T-helper 17 cell (primary cell): ENCODE measurements at regions not wholly inside any gene's neighbourhood (a gene's known extent, or its start where the extent isn't known, plus 50 kb on each side); places are given as distances from the start of the nearest gene placed in this dataset.

Experiments used
- ATAC-seq: fragments of 150-1000 bp; cut with Tn5 transposase; 2 replicates; pipeline ENCODE4 v1.10.0; 2021; ENCODE audit warnings: mild to moderate bottlenecking, moderate library complexity
- DNase-seq, 3 donors: peaks; one replicate each; pipeline versions ENCODE4 v3.0.0 to v3.0.0-alpha.2; 2020 to 2021
- H3K9me3 ChIP-seq: one replicate; pipeline ENCODE4 v1.7.0; 2013; ENCODE audit warnings: low read length, mild to moderate bottlenecking; ENCODE audit not compliant: control insufficient read depth, poor library complexity, severe bottlenecking
- H3K27ac Mint-ChIP-seq: one replicate; pipeline ENCODE4 v1.8.0; 2022; ENCODE audit warnings: mild to moderate bottlenecking, moderate library complexity, mixed read lengths
- H3K27me3 Mint-ChIP-seq: one replicate; pipeline ENCODE4 v1.8.0; 2022; ENCODE audit warnings: mixed read lengths
- H3K36me3 Mint-ChIP-seq: one replicate; pipeline ENCODE4 v1.8.0; 2022; ENCODE audit warnings: low read depth, mixed read lengths
- H3K4me1 Mint-ChIP-seq: one replicate; pipeline ENCODE4 v1.8.0; 2022; ENCODE audit warnings: mild to moderate bottlenecking, mixed read lengths
- H3K4me3 Mint-ChIP-seq: one replicate; pipeline ENCODE4 v1.8.0; 2022; ENCODE audit warnings: mild to moderate bottlenecking, moderate library complexity, mixed read lengths

DNA sequence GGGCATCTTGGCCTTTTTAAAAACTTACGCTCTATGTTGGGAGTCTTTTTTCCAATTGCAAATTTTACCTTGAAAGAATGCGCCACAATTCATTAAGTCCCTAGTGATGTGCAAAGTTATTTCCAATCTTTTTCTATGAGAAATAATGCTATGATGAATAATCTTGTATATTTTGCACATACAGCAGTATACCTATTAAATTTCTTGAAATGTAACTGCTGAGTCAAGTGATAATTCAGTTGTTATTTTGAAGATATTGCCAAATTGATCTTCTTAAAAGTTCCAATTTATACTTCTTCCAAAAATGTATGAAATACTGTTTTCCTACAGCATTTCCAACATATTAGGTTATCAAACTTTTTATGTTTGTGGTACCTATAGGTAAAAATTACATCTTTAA is 92.8 kb upstream of the PPP2R2B start:
- Mint-ChIP-seq H3K27ac (no peak overlapping the region), H3K27me3 (peaks cover 18% of the 10 kb centered on the region)

DNA sequence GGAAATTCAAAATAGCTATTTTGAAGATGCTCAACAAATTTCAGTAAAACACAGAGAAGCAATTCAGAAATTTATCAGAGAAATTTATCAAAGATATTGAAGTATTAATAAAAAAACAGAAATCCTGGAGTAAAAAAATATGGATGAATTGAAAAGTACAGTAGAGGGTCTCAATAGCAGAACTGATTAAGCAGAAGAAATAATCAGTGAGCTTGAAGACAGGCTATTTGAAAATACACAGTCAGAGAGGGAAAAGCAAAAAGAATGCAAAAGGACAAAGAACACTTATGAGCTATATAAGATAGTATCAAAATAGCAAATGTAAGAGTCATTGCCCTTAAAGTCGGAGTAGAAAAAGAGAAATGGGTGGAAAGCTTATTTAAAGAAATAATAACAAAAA is 107.9 kb upstream of the PPP2R2B start:
- H3K27me3 Mint-ChIP-seq: peaks cover 19% of the 10 kb centered on the region
- H3K36me3 Mint-ChIP-seq: no peaks in the 10 kb centered on the region
- H3K27ac Mint-ChIP-seq: no peak overlapping the region
- no peaks in the 10 kb centered on the region for H3K4me1 Mint-ChIP-seq
- peaks cover 4% of the 10 kb centered on the region for H3K9me3 ChIP-seq
- no peak for ATAC-seq
- H3K4me3 Mint-ChIP-seq: no peak overlapping the region
- no peak for DNase-seq

More for the DNA sequence above, 92.8 kb upstream of the PPP2R2B start:
- no peak overlapping the region for H3K4me3 Mint-ChIP-seq
- no peaks in the 10 kb centered on the region for H3K36me3 Mint-ChIP-seq
- ATAC-seq (no peak), DNase-seq (no peak)
- no peaks in the 10 kb centered on the region for H3K9me3 ChIP-seq
- no peaks in the 10 kb centered on the region for H3K4me1 Mint-ChIP-seq

DNA sequence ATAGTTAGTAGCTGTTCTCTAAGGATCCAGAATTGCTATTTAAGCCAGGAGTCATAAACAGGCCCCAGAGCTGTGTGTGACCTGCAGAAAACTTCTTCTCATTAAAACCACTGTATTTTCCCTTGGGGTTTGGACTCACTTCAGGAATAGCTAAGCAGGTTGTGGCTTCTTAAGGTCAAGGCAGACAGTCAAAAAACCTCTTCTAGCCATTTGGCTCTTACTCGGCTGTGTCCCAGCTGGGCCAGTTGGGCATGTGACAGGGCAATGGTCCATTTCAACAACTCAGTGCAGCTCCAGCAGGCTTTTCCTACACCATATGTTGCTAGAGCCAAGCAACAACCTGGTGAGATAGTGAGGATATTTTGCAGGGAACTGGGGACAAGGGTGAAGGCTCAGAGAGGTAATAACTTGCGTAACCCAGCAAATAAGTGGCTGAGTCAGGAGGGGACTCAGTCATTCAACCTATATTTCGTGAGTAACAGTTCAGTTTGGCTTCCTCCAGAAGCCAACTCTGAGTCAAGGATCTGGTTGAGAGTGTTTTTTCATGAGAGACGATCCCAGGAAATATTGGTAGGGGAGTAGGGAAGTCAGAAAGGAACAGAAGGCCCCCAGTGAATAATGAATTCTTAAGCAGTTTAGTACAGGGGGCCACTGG is 115.4 kb upstream of the PPP2R2B start:
- no peak overlapping the region for H3K4me3 Mint-ChIP-seq
- H3K27me3 Mint-ChIP-seq: no peaks in the 10 kb centered on the region
- H3K36me3 Mint-ChIP-seq: no peaks in the 10 kb centered on the region
- H3K9me3 ChIP-seq: no peaks in the 10 kb centered on the region
- no peak overlapping the region for H3K27ac Mint-ChIP-seq
- no peaks in the 10 kb centered on the region for H3K4me1 Mint-ChIP-seq
- DNase-seq (no peak), ATAC-seq (no peak)

DNA sequence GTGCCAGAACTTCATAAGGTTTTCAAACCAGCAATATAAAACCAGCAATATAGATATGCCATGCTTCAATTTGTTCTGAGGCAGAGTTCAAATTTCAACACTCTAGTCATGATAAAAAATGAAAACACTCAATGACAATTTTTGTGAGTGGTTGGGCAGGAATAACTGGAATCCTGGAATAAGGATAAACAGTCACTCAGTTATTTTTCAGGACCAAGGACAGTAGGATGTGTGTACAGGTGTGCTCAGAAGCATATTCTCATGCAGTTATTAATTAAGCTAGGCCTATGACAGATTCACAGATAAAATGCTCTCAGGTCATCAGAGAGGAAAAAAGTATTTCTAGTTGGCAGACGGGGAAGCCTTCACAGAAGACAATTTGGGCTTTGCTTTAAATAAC is 117.3 kb upstream of the PPP2R2B start:
- no peaks in the 10 kb centered on the region for H3K27me3 Mint-ChIP-seq
- no peak overlapping the region for H3K27ac Mint-ChIP-seq
- no peaks in the 10 kb centered on the region for H3K9me3 ChIP-seq
- ATAC-seq (no peak), DNase-seq (no peak)
- no peak overlapping the region for H3K4me3 Mint-ChIP-seq
- no peaks in the 10 kb centered on the region for H3K4me1 Mint-ChIP-seq
- H3K36me3 Mint-ChIP-seq: no peaks in the 10 kb centered on the region

DNA sequence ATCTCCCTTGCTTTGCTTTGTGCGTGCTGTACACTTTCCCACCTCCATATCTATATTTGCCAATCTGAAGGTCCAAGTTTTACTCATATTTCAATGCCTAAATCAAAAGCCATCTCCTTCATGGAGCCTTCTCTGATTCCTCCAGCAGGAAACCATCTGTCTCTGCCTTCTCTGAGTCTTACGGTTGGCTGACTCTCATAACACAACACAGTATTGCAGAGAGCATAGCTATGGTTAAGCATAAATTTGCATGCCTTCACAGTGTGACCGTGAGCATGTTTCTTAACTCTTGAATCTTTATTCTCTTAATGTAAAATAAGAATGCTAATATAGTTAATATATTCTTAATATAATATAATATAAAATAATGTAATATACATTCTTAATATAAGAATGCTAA is 136.8 kb upstream of the PPP2R2B start:
- no peak for DNase-seq
- no peaks in the 10 kb centered on the region for H3K9me3 ChIP-seq
- Mint-ChIP-seq H3K36me3 (no peaks in the 10 kb centered on the region), H3K4me1 (no peaks in the 10 kb centered on the region), H3K27ac (no peak overlapping the region), H3K4me3 (no peak overlapping the region), H3K27me3 (peaks cover 6% of the 10 kb centered on the region)
- ATAC-seq: no peak

DNA sequence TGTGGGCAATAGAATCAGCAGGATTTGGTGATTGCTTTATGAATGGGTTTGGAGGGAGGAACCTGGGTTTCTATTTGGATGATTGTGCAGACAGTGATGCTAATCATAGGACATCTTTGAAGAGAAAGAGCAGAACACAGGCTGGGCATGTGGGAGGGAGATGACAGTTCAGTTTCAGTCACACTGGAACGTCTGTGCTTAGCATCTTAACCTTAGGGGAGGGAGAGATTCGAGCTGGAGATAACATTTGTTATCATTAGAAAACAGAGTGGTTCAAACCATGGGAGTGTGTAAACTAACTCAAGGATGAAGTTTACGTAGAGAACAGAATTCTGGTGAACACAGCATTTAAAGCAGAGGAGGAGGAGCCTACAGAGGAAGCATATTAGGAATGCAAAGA is 138.6 kb upstream of the PPP2R2B start:
- no peak for ATAC-seq
- Mint-ChIP-seq H3K36me3 (no peaks in the 10 kb centered on the region), H3K27me3 (peaks cover 16% of the 10 kb centered on the region), H3K27ac (no peak overlapping the region), H3K4me3 (no peak overlapping the region), H3K4me1 (no peaks in the 10 kb centered on the region)
- no peak for DNase-seq
- H3K9me3 ChIP-seq: no peaks in the 10 kb centered on the region

DNA sequence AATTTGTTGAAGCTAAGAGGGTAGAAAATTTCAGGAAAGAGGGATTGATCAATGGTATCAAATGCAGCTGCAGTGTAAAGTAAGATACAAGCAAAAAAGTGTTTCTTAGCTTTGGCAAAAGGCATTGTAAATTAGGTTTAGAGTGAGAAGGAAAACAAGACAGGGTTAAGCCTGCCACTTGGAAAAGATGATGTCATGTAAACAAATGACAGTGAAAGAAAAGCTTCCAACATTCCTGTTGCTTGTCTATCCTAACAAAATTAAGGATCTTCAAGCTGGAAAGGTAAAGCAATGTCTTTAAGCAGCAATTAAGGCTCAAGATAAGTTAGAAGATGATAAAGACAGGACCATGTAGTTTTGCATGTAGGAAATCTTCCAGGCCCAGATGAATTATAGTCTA is 139.1 kb upstream of the PPP2R2B start:
- no peaks in the 10 kb centered on the region for H3K9me3 ChIP-seq
- ATAC-seq: no peak
- DNase-seq: no peak
- no peaks in the 10 kb centered on the region for H3K36me3 Mint-ChIP-seq
- no peak overlapping the region for H3K27ac Mint-ChIP-seq
- H3K4me1 Mint-ChIP-seq: no peaks in the 10 kb centered on the region
- H3K4me3 Mint-ChIP-seq: no peak overlapping the region
- H3K27me3 Mint-ChIP-seq: peaks cover 16% of the 10 kb centered on the region

DNA sequence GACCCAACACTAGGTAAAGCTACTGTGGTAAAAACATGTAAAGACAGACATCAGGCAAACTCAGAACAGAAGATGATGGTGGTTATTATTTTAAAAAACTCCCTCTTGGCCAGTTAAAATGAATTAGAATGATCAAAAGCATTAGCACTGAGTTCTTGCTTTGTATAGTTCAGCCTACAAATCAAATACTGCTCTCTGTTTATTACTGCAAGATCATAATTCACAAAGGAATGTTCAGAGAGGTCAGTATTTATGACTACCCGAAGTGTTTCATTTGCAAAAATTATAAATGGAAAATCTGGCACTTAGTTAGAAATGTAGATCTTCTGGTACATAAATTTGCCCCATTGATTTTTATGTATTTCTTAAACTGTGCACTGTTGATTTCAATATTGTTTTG is 140.3 kb upstream of the PPP2R2B start:
- Mint-ChIP-seq H3K27ac (no peak overlapping the region), H3K36me3 (no peaks in the 10 kb centered on the region), H3K27me3 (peaks cover 16% of the 10 kb centered on the region), H3K4me1 (no peaks in the 10 kb centered on the region), H3K4me3 (no peak overlapping the region)
- DNase-seq: no peak
- no peaks in the 10 kb centered on the region for H3K9me3 ChIP-seq
- ATAC-seq: no peak

DNA sequence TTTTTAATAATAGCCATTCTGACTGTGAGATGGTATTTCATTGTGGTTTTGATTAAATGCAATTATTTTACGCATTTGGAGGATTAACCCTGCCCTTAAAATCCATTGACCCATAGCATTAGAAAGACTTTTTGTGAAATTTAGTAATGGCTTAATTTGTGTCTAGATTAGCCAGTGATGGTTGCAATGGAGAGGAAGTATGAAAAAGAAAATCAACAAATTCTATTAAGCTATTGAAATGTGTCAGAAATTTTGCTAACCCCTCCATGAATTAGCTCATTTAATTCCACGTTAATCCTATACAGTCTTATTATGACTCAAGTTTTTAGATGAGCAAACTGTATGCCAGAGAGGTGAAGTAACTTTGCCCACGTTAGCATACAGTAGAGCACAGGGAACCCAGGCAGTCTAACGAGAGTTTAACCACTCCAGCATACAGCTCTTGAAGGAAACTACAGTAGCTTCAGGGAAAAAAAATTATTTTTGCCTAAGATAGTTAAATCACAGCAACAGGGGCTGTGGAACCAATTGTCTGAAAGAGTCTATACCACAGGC is 158.2 kb upstream of the PPP2R2B start:
- Mint-ChIP-seq H3K4me1 (no peaks in the 10 kb centered on the region), H3K36me3 (no peaks in the 10 kb centered on the region), H3K4me3 (no peak overlapping the region), H3K27me3 (peaks cover 10% of the 10 kb centered on the region), H3K27ac (no peak overlapping the region)
- DNase-seq (no peak), ATAC-seq (no peak)
- H3K9me3 ChIP-seq: no peaks in the 10 kb centered on the region

DNA sequence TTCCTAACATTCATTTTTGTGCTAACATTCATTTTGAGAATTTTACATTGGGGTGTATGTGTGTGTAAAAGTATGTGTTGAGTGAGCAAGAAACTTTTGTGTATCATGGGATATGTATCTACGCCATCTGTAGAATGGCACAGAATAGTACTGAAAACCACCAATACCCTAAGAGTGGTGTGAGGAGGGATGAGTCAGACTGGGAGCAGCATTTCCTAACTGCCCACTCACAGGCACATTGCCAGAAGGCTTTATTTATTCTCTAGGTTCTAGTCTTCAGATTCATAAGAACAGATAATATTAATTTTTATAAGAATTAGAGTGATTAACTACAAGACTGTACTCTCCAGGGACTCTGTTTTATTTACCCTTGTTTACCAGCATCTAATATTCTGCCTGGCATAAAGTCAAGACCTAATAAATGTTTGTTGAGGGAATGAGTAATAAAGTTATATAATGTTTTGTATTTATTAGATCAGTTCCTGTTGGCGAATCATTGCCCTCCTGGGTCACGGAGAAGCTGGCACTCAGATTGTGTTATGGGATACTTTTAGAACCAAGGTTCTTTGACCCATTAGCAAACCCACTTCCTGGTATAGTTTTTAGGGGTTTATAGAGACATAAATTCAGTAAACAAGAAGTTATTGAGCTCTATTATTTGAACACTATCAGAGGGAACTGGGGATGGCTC is 159.1 kb upstream of the PPP2R2B start:
- H3K27ac Mint-ChIP-seq: no peak overlapping the region
- no peak overlapping the region for H3K4me3 Mint-ChIP-seq
- no peaks in the 10 kb centered on the region for H3K4me1 Mint-ChIP-seq
- no peaks in the 10 kb centered on the region for H3K9me3 ChIP-seq
- DNase-seq: no peak
- peaks cover 19% of the 10 kb centered on the region for H3K27me3 Mint-ChIP-seq
- no peak for ATAC-seq
- H3K36me3 Mint-ChIP-seq: no peaks in the 10 kb centered on the region

DNA sequence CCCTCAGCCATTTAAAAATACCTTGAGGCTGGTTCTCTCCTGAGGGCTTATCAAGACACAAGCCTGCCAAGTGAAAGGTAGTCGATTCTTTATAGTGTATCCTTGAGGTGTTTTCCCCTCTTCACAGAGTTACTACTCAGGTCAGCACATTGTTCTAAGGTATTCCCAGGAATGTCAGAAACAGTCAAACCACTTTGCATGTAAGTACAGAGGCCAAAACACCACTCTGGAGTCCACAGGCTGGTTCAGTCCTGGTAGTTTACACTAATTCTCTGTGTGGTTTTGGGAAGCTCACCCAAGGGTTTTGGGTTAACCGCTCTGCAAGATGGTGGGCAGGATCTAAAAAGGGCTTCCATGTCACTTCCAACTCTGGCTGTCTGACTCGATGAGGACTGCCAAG is 162.3 kb upstream of the PPP2R2B start:
- Mint-ChIP-seq H3K27ac (no peak overlapping the region), H3K4me3 (no peak overlapping the region), H3K27me3 (peaks cover 22% of the 10 kb centered on the region), H3K4me1 (no peaks in the 10 kb centered on the region), H3K36me3 (no peaks in the 10 kb centered on the region)
- no peak for ATAC-seq
- no peak for DNase-seq
- no peaks in the 10 kb centered on the region for H3K9me3 ChIP-seq

DNA sequence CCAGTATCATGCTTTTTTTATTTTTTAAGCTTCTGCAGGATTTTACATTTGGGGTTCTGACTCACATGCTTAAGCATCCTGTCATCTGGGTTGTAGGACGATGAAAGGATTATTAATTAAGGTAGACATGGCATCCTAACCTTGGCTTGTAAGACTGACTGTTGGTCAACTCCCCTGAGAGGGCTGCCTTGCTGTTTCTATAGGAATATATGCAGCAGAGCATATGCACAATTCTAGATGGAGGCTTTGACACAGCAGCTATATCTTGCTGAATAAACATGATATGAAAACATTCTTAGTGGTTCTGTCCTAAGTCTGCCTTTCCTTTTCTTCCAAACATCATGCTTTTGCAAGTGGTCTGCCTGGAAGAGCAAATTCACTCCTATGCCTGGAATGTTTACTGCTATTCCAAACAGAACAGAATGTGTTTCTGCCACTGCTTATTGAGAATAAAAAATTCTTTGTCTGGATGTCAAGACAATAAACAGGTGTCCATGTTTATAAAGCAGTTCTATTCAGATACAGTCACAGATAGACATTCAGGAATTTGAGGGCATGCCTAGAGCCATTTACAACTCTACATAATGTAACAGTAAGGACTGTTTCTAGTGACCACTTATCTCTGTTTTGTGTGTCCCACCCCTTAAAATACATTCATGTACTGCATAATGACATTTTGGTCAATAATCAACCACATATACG is 166.2 kb upstream of the PPP2R2B start:
- ATAC-seq (no peak), DNase-seq (no peak)
- H3K4me3 Mint-ChIP-seq: no peak overlapping the region
- H3K27me3 Mint-ChIP-seq: peaks cover 27% of the 10 kb centered on the region
- no peaks in the 10 kb centered on the region for H3K9me3 ChIP-seq
- no peaks in the 10 kb centered on the region for H3K4me1 Mint-ChIP-seq
- H3K27ac Mint-ChIP-seq: no peak overlapping the region
- no peaks in the 10 kb centered on the region for H3K36me3 Mint-ChIP-seq

DNA sequence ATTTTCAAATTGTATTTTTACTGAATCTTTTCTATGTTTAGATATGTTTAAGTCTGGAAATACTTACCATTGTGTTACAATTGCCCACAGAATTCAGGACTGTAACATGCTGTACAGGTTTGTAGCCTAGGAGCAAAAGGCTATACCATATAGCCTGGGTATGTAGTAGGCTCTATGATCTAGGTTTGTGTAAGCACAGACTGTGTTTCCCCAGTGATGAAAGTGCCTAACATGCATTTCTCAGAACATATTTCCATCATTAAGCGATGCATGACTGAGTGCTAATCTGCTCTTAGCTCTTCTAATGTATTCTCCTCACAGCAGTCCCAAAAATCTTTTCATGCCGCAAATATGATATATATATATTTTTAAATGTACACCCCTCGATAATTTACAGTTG is 166.7 kb upstream of the PPP2R2B start:
- ATAC-seq: no peak
- no peaks in the 10 kb centered on the region for H3K36me3 Mint-ChIP-seq
- H3K9me3 ChIP-seq: no peaks in the 10 kb centered on the region

More for the DNA sequence above, 166.7 kb upstream of the PPP2R2B start:
- Mint-ChIP-seq H3K4me1 (no peaks in the 10 kb centered on the region), H3K27ac (no peak overlapping the region), H3K27me3 (peaks cover 32% of the 10 kb centered on the region), H3K4me3 (no peak overlapping the region)
- DNase-seq: no peak
